Activated CD8-positive, alpha-beta memory T cell treated with anti-CD3 and anti-CD28 coated beads for 36 hours (primary cell): ENCODE measurements at regions not wholly inside any gene's neighbourhood (a gene's known extent, or its start where the extent isn't known, plus 50 kb on each side); places are given as distances from the start of the nearest gene placed in this dataset.

ENCODE experiments used
- CTCF ChIA-PET: fragments of 350-600 bp; sonication (Branson Sonifier 250); formaldehyde crosslinking; loops from one replicate; lab custom pipeline; 2021; ENCODE audit warnings: antibody characterized with exemption; lab: Charles Lee
- POLR2A ChIA-PET: fragments of 350-600 bp; sonication (Branson Sonifier 250); formaldehyde crosslinking; loops from one replicate; lab custom pipeline; 2021; ENCODE audit warnings: antibody characterized with exemption; lab: Charles Lee

- CTCF ChIA-PET = no interaction called here
These were observed 750.8 kb upstream of the ACVR2A start for GRCh38 chr2:147094077-147094476.

GRCh38 chr2:147092266-147092665, 752.6 kb upstream of the ACVR2A start:
- ChIA-PET CTCF (no interaction called here), POLR2A (no interaction called here)

More at GRCh38 chr2:147094077-147094476, 750.8 kb upstream of the ACVR2A start:
- POLR2A ChIA-PET = no interaction called here

DNA sequence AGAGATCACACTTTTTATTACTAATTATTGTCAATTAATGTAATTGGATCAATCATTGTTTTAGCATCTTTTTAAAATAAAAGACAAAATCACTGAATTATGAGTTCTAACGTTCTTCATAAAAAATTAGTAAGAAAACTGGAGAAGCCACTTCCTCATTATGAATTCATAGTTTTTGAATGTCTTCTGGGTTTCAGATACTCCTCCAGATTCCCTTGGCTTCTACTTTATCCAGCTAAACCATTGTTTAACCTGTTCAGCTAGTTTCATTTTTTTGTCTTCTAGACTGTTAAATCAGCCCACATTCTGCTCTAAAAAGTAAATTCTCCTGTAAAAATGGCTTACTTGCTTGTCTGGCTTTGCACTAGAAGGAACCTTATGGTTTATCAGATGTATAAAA, 753.4 kb upstream of the ACVR2A start:
- POLR2A ChIA-PET = no interaction called here
- CTCF ChIA-PET = no interaction called here

DNA sequence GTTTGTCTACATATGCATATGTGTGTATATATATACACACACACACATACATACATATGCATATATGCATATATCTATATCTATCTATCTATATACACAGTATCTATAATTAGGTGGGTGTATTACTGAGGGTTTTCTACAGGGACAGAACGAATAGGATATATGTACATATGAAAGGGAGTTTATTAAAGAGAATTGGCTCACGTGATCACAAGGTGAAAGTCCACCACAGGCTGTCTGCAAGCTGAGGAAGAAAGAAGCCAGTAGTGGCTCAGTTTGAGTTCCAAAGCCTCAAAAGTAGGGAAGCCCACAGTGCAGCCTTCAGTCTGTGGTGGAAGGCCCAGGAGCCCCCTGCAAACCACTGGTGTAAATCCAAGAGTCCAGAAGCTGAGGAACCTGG, 756.0 kb upstream of the ACVR2A start:
- POLR2A ChIA-PET = no interaction called here
- CTCF ChIA-PET = no interaction called here

GRCh38 chr2:147086715-147087114, 758.1 kb upstream of the ACVR2A start:
- POLR2A ChIA-PET = interaction anchor here (0.6 kb wide), 1 partner anchor 52 kb away, joined by 3 read pairs; no protein-coding TSS in a partner anchor

GRCh38 chr2:147083664-147084063, 761.2 kb upstream of the ACVR2A start:
- POLR2A ChIA-PET = no interaction called here
- CTCF ChIA-PET = no interaction called here

More at GRCh38 chr2:147086715-147087114, 758.1 kb upstream of the ACVR2A start:
- CTCF ChIA-PET = no interaction called here

DNA sequence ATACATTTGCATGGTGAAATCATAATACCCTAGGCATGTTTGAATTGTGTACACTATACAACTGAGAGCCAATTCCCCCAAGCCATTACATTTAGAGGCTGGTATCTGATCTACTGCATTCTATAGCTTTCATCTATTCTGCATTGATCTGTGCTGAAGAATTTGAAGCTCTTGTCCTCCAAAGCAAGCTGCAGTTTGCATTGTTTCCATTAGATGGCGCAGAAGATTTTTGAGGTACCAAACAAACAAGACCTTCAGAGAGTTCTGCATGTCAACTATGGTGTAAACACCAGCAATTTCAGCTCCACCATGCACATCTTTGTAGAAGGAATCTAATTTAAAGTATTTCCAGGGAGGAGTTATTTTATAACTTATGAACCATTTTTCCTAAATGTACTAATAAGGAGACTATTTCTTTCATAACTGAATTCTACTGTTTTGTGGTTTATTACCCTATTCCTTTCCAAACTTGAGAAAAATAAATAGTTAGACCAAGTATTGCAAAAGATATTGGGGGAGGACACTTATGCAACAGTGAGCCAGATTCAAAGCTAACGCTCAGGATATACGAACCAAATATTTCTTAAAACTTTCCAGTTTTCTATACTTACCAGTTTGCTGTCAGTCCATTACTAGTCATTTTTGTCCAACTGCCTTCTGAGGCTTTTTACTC, 761.8 kb upstream of the ACVR2A start:
- CTCF ChIA-PET = no interaction called here
- POLR2A ChIA-PET = no interaction called here

- POLR2A ChIA-PET = no interaction called here
These were observed 763.0 kb upstream of the ACVR2A start for GRCh38 chr2:147081831-147082230.

DNA sequence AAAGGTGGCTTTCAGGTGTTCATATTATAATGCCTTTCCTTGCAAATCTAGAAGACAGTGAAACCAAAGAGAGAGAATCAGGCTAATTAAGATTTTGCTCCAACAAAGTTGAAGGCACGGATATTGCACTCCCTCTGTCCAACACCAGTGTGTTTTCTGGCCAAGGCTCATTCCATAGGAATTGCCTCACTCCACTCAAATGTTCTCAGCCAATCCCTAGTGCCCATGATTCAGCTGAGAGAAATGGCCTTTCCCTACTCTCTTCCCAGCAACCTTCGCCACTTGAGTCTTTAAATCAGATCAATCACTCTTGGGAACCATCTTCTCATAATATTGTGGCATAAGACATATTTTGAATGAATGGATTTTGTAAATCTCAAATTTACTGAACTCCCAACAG, 768.2 kb upstream of the ACVR2A start:
- ChIA-PET POLR2A (no interaction called here), CTCF (no interaction called here)

More at GRCh38 chr2:147081831-147082230, 763.0 kb upstream of the ACVR2A start:
- CTCF ChIA-PET = no interaction called here

- ChIA-PET POLR2A (no interaction called here), CTCF (no interaction called here)
These were observed 776.8 kb upstream of the ACVR2A start for GRCh38 chr2:147068071-147068470.

DNA sequence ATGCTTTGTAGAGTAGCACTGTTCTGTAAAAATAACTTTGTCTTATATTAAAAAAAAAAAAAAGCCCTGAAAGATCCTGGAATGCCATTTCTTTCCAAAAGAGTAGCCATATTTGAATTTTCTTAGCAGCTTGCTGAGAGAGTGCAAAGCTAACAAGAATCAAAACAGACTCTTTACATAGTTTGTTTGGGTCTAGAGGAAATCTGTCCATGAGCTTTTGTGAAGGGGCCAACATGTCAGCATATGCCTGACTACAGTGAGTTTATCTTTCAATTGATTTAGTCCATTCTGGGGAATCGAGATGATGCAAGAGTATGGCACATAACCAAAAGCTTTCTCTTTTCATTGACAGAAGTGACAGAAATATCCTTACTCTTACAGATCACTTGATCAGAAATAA, 777.7 kb upstream of the ACVR2A start:
- ChIA-PET CTCF (no interaction called here), POLR2A (no interaction called here)

- ChIA-PET POLR2A (no interaction called here), CTCF (no interaction called here)
These were observed 782.8 kb upstream of the ACVR2A start for GRCh38 chr2:147062073-147062472.

DNA sequence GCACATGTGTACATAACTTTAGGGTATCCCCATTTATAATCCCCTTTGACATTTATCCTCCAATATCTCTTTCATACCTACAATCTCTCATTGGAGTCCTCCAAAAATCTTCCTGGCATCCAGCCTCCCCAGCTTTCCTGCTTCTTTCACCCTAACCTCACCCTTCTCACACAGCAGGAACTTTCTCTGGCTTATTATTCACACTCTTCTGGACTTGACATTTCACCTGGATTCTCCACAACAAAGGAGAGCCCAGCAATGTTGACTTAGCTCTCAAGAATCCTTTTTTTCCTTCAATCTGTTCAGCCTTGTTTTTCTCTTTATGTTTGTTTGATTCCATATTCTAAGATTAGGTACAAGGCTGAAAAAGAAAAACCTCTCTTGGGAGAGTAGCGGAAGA, 783.6 kb upstream of the ACVR2A start:
- POLR2A ChIA-PET = no interaction called here
- CTCF ChIA-PET = no interaction called here

- ChIA-PET POLR2A (no interaction called here), CTCF (no interaction called here)
These were observed 786.8 kb upstream of the ACVR2A start for GRCh38 chr2:147057892-147058490.

- ChIA-PET CTCF (no interaction called here), POLR2A (no interaction called here)
These were observed 793.0 kb upstream of the ACVR2A start for GRCh38 chr2:147051814-147052213.

DNA sequence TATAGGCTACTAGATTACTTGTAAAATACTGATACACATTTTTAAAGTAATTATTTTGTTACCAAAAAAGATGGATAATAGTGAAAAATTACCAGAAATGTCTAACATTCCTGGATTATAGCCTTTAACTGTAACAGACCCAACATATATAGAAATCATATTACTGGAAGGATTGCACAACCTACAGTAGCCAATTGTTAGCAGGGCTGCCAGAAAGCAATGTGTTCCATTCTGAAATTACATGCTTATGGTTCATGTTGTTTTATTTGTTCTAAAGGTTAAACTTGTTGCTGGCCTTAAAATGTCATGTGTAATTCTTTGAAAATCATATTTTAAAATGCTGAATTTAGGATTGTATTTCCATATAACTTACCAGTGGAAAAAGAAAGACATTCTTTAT, 793.6 kb upstream of the ACVR2A start:
- CTCF ChIA-PET = no interaction called here
- POLR2A ChIA-PET = no interaction called here

GRCh38 chr2:147049957-147050356, 794.9 kb upstream of the ACVR2A start:
- ChIA-PET CTCF (no interaction called here), POLR2A (no interaction called here)

GRCh38 chr2:147046473-147046872, 798.4 kb upstream of the ACVR2A start:
- ChIA-PET POLR2A (no interaction called here), CTCF (no interaction called here)

- CTCF ChIA-PET = interaction anchor here (0.8 kb wide), 1 partner anchor 866 kb away, joined by 3 read pairs; no protein-coding TSS in a partner anchor
- POLR2A ChIA-PET = interaction anchor here (0.6 kb wide), 1 partner anchor 132 kb away, joined by 3 read pairs; no protein-coding TSS in a partner anchor
These were observed 799.7 kb upstream of the ACVR2A start for GRCh38 chr2:147045113-147045512.

GRCh38 chr2:147041121-147041494, 803.7 kb upstream of the ACVR2A start:
- CTCF ChIA-PET = no interaction called here
- POLR2A ChIA-PET = no interaction called here
